ENCODE measurements at regions not wholly inside any gene's neighbourhood (a gene's known extent, or its start where the extent isn't known, plus 50 kb on each side); places are given as distances from the start of the nearest gene placed in this dataset.
"Not testable (repeated sequence)": the region's sequence is repeated elsewhere in the genome, so short reads cannot be mapped to it uniquely, and the experiment has no call there.

DNA sequence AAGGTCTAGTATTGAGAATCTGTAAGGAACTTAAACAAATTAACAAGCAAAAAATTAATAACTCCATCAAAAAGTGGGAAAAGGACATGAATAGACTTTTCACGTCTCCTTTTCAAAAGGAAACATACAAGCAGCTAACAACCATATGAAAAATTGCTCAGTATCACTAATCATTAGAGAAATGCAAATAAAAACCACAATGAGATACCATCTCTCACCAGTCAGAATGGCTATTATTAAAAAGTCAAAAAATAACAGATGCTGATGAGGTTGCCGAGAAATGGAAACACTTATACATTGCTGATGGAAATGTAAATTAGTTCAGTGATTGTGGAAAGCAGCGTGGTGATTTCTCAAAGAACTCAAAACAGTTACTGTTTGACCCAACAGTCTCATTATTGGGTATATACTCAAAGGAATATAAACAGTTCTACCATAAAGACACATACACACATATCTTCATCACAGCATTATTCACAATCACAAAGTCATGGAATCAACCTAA, 410.4 kb upstream of the SMIM31 start:
- H3K4me1 ChIP-seq (ENCODE audit: control insufficient read depth in 2 of 2, insufficient read depth in 2 of 2, low read length in 2 of 2), result no peaks in the 10 kb centered on the region
- H3K36me3 ChIP-seq (ENCODE audit: control insufficient read depth in 2 of 2, insufficient read depth in 2 of 2, low read length in 1 of 2), result no peaks in the 10 kb centered on the region
- 85% methylated on average over 3 of the region's 3 CpGs for WGBS
- H3K27ac ChIP-seq (ENCODE audit: low read depth in 1 of 2, low read length in 1 of 2), result no peak overlapping the region
- H3K9me3 ChIP-seq (ENCODE audit: control insufficient read depth in 2 of 2, insufficient read depth in 1 of 2, low read length in 1 of 2), result no peaks in the 10 kb centered on the region
- no peak for DNase-seq (ENCODE audit: low read depth in 6 of 9, low spot score in 9 of 9)
- no peak overlapping the region for H3K4me3 ChIP-seq (ENCODE audit: low read length in 2 of 2)
- H3K27me3 ChIP-seq (ENCODE audit: control insufficient read depth in 2 of 2, insufficient read depth in 1 of 2, low read length in 1 of 2), result no peaks in the 10 kb centered on the region

DNA sequence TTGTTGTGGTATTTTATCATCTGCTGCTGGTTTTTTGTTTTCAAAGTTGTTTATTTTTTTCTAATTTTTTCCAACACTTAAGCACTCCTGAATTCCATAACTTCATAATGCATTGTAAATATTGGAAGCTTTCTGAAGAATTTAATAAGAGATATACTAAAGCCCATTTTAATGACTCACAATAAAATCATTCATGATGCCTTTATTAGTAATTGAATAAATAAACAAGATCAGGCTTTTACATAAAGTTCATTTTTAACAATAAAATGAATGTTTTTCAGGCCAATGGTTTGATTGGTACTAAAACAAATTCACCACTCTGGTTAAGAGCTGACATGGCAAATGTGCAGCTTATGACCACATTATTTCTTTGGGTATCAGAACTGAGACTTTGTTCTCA, 408.2 kb upstream of the SMIM31 start:
- H3K4me3 ChIP-seq (ENCODE audit: low read length in 2 of 2), result no peak overlapping the region
- DNase-seq (ENCODE audit: low read depth in 6 of 9, low spot score in 9 of 9), result no peak
- no peaks in the 10 kb centered on the region for H3K9me3 ChIP-seq (ENCODE audit: control insufficient read depth in 2 of 2, insufficient read depth in 1 of 2, low read length in 1 of 2)
- no peaks in the 10 kb centered on the region for H3K27me3 ChIP-seq (ENCODE audit: control insufficient read depth in 2 of 2, insufficient read depth in 1 of 2, low read length in 1 of 2)
- H3K4me1 ChIP-seq (ENCODE audit: control insufficient read depth in 2 of 2, insufficient read depth in 2 of 2, low read length in 2 of 2), result no peaks in the 10 kb centered on the region
- no peak overlapping the region for H3K27ac ChIP-seq (ENCODE audit: low read depth in 1 of 2, low read length in 1 of 2)
- no peaks in the 10 kb centered on the region for H3K36me3 ChIP-seq (ENCODE audit: control insufficient read depth in 2 of 2, insufficient read depth in 2 of 2, low read length in 1 of 2)

DNA sequence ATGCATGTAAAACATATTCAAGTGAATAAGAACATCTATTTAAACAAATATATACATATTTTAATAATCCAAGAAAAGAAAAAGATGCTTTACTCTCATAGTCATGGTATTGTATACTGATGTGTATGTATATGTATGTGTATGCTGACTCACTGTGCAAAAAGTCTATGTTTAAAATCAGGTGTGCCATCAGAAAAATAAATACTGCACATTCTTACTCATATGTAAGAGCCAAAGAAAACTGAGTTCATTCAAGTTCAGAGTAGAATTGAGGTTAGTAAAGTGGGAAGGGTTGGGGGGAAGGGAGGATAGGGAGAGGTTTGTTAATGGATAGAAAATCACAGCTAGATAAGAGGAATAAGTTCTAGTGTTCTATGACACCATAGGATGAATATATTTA, 403.9 kb upstream of the SMIM31 start:
- Histone ChIP-seq H3K27ac (ENCODE audit: low read depth in 1 of 2, low read length in 1 of 2) (no peak overlapping the region), H3K4me1 (ENCODE audit: control insufficient read depth in 2 of 2, insufficient read depth in 2 of 2, low read length in 2 of 2) (no peaks in the 10 kb centered on the region), H3K27me3 (ENCODE audit: control insufficient read depth in 2 of 2, insufficient read depth in 1 of 2, low read length in 1 of 2) (no peaks in the 10 kb centered on the region), H3K36me3 (ENCODE audit: control insufficient read depth in 2 of 2, insufficient read depth in 2 of 2, low read length in 1 of 2) (no peaks in the 10 kb centered on the region), H3K9me3 (ENCODE audit: control insufficient read depth in 2 of 2, insufficient read depth in 1 of 2, low read length in 1 of 2) (no peaks in the 10 kb centered on the region), H3K4me3 (ENCODE audit: low read length in 2 of 2) (no peak overlapping the region)
- DNase-seq (ENCODE audit: low read depth in 6 of 9, low spot score in 9 of 9), result no peak

- WGBS, result 97% methylated on average over 24 of the region's 24 CpGs
- not testable (repeated sequence) for H3K4me3 ChIP-seq (ENCODE audit: low read length in 2 of 2); DNase-seq (ENCODE audit: low read depth in 6 of 9, low spot score in 9 of 9)
Measured at GRCh38 chr4:164350716-164351115, 403.2 kb upstream of the SMIM31 start.

DNA sequence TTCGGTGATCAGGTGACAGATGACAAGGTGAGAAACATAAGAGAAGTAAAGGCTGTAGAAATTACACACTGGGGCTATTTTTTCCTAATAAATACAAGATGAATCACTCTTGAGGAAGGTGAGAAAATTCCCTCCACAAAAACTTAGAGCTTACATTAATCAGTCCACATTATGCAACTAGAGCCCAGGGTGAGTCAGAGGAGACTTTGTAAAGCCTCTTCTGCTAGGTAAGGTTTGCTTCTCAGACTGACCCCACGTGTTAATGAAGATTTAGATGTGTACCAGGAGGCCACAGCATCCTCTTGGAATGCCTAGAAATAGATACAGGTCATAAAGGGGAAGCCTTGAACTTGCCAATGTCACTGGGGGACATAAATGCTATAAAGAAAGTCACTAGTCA, 396.0 kb upstream of the SMIM31 start:
- Histone ChIP-seq H3K4me3 (ENCODE audit: low read length in 2 of 2) (no peak overlapping the region), H3K4me1 (ENCODE audit: control insufficient read depth in 2 of 2, insufficient read depth in 2 of 2, low read length in 2 of 2) (no peaks in the 10 kb centered on the region), H3K27ac (ENCODE audit: low read depth in 1 of 2, low read length in 1 of 2) (no peak overlapping the region), H3K27me3 (ENCODE audit: control insufficient read depth in 2 of 2, insufficient read depth in 1 of 2, low read length in 1 of 2) (no peaks in the 10 kb centered on the region), H3K36me3 (ENCODE audit: control insufficient read depth in 2 of 2, insufficient read depth in 2 of 2, low read length in 1 of 2) (no peaks in the 10 kb centered on the region), H3K9me3 (ENCODE audit: control insufficient read depth in 2 of 2, insufficient read depth in 1 of 2, low read length in 1 of 2) (no peaks in the 10 kb centered on the region)
- no peak for DNase-seq (ENCODE audit: low read depth in 6 of 9, low spot score in 9 of 9)
- 54% methylated on average over 2 of the region's 2 CpGs for WGBS

More at GRCh38 chr4:164350716-164351115, 403.2 kb upstream of the SMIM31 start:
- not testable (repeated sequence) for H3K4me1 ChIP-seq (ENCODE audit: control insufficient read depth in 2 of 2, insufficient read depth in 2 of 2, low read length in 2 of 2); H3K27ac ChIP-seq (ENCODE audit: low read depth in 1 of 2, low read length in 1 of 2); H3K36me3 ChIP-seq (ENCODE audit: control insufficient read depth in 2 of 2, insufficient read depth in 2 of 2, low read length in 1 of 2); H3K9me3 ChIP-seq (ENCODE audit: control insufficient read depth in 2 of 2, insufficient read depth in 1 of 2, low read length in 1 of 2); H3K27me3 ChIP-seq (ENCODE audit: control insufficient read depth in 2 of 2, insufficient read depth in 1 of 2, low read length in 1 of 2)

- H3K9me3 ChIP-seq (ENCODE audit: control insufficient read depth in 2 of 2, insufficient read depth in 1 of 2, low read length in 1 of 2), result no peaks in the 10 kb centered on the region
- no peaks in the 10 kb centered on the region for H3K36me3 ChIP-seq (ENCODE audit: control insufficient read depth in 2 of 2, insufficient read depth in 2 of 2, low read length in 1 of 2)
- DNase-seq (ENCODE audit: low read depth in 6 of 9, low spot score in 9 of 9), result no peak
- H3K4me1 ChIP-seq (ENCODE audit: control insufficient read depth in 2 of 2, insufficient read depth in 2 of 2, low read length in 2 of 2), result no peaks in the 10 kb centered on the region
- no peak overlapping the region for H3K27ac ChIP-seq (ENCODE audit: low read depth in 1 of 2, low read length in 1 of 2)
- 79% methylated on average over 1 of the region's 1 CpG for WGBS
- no peak overlapping the region for H3K4me3 ChIP-seq (ENCODE audit: low read length in 2 of 2)
- no peaks in the 10 kb centered on the region for H3K27me3 ChIP-seq (ENCODE audit: control insufficient read depth in 2 of 2, insufficient read depth in 1 of 2, low read length in 1 of 2)
Measured at GRCh38 chr4:164358400-164358799, 395.5 kb upstream of the SMIM31 start.

- Histone ChIP-seq H3K36me3 (ENCODE audit: control insufficient read depth in 2 of 2, insufficient read depth in 2 of 2, low read length in 1 of 2) (no peaks in the 10 kb centered on the region), H3K4me3 (ENCODE audit: low read length in 2 of 2) (no peak overlapping the region), H3K9me3 (ENCODE audit: control insufficient read depth in 2 of 2, insufficient read depth in 1 of 2, low read length in 1 of 2) (no peaks in the 10 kb centered on the region), H3K27me3 (ENCODE audit: control insufficient read depth in 2 of 2, insufficient read depth in 1 of 2, low read length in 1 of 2) (no peaks in the 10 kb centered on the region), H3K27ac (ENCODE audit: low read depth in 1 of 2, low read length in 1 of 2) (no peak overlapping the region), H3K4me1 (ENCODE audit: control insufficient read depth in 2 of 2, insufficient read depth in 2 of 2, low read length in 2 of 2) (no peaks in the 10 kb centered on the region)
- no peak for DNase-seq (ENCODE audit: low read depth in 6 of 9, low spot score in 9 of 9)
- 92% methylated on average over 6 of the region's 6 CpGs for WGBS
Measured at GRCh38 chr4:164359881-164360280, 394.1 kb upstream of the SMIM31 start.

DNA sequence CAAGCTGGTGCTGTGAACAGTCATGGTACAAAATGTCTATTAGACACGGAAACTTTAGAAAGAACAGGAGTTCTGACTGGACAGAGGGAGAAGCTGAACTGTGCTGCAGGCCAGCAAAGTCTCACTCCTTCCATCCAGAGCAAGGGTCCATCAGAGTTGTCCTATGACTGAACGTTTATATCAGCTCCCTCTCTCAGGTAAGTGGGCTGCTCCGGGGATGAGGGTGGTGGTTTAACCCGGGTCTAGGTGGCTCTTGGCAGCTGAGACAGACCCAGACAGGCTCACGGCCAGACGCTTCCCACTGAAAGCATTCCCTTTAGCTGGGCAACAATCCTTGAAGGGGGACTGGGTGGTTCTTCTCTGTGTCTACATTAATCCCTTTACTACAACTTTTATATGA, 385.0 kb upstream of the SMIM31 start:
- no peaks in the 10 kb centered on the region for H3K36me3 ChIP-seq (ENCODE audit: control insufficient read depth in 2 of 2, insufficient read depth in 2 of 2, low read length in 1 of 2)
- H3K4me3 ChIP-seq (ENCODE audit: low read length in 2 of 2), result no peak overlapping the region
- no peaks in the 10 kb centered on the region for H3K27me3 ChIP-seq (ENCODE audit: control insufficient read depth in 2 of 2, insufficient read depth in 1 of 2, low read length in 1 of 2)
- 73% methylated on average over 6 of the region's 6 CpGs for WGBS
- DNase-seq (ENCODE audit: low read depth in 6 of 9, low spot score in 9 of 9), result no peak
- no peaks in the 10 kb centered on the region for H3K9me3 ChIP-seq (ENCODE audit: control insufficient read depth in 2 of 2, insufficient read depth in 1 of 2, low read length in 1 of 2)
- no peak overlapping the region for H3K27ac ChIP-seq (ENCODE audit: low read depth in 1 of 2, low read length in 1 of 2)
- H3K4me1 ChIP-seq (ENCODE audit: control insufficient read depth in 2 of 2, insufficient read depth in 2 of 2, low read length in 2 of 2), result no peaks in the 10 kb centered on the region

DNA sequence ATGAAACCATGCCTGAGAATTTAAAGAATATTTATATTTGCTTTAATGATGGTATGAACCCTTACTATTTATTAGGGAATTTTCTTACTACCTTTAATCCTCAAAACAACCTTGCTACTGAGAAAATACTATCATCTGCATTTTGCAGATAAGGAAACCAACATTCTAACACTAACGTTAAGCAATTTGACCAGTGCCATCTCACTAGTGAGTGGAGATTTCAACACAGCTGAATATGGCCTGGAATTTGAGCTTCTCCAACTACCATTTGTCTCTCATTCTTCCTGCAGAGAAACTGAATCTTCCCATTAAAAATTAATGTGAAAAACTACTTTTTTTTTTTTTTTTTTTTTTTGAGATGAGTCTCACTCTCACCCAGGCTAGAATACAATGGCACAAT, 380.9 kb upstream of the SMIM31 start:
- Histone ChIP-seq H3K4me1 (ENCODE audit: control insufficient read depth in 2 of 2, insufficient read depth in 2 of 2, low read length in 2 of 2) (no peaks in the 10 kb centered on the region), H3K9me3 (ENCODE audit: control insufficient read depth in 2 of 2, insufficient read depth in 1 of 2, low read length in 1 of 2) (no peaks in the 10 kb centered on the region), H3K27me3 (ENCODE audit: control insufficient read depth in 2 of 2, insufficient read depth in 1 of 2, low read length in 1 of 2) (no peaks in the 10 kb centered on the region), H3K27ac (ENCODE audit: low read depth in 1 of 2, low read length in 1 of 2) (no peak overlapping the region), H3K36me3 (ENCODE audit: control insufficient read depth in 2 of 2, insufficient read depth in 2 of 2, low read length in 1 of 2) (no peaks in the 10 kb centered on the region), H3K4me3 (ENCODE audit: low read length in 2 of 2) (no peak overlapping the region)
- DNase-seq (ENCODE audit: low read depth in 6 of 9, low spot score in 9 of 9), result no peak
- 71% methylated on average over 1 of the region's 1 CpG for WGBS

DNA sequence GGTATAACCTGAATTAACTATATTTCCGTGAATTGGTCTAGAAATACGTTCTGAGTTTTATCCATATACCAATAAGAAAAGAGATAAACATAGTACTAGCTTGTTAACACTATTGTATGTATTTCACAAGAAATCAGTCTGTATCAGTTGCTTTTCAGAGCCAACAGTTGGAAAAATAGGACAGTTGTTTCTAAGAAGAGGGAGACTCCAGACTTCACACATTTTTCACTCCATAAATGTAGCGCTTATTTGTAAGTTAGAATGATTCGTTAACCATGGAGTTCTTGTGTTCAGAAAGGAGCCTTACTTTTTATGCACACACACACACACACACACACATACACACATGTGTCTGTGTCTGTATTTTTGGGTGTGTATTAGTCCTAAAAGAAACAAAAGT, 376.7 kb upstream of the SMIM31 start:
- no peak overlapping the region for H3K4me3 ChIP-seq (ENCODE audit: low read length in 2 of 2)
- DNase-seq (ENCODE audit: low read depth in 6 of 9, low spot score in 9 of 9), result no peak
- 91% methylated on average over 4 of the region's 4 CpGs for WGBS
- no peaks in the 10 kb centered on the region for H3K4me1 ChIP-seq (ENCODE audit: control insufficient read depth in 2 of 2, insufficient read depth in 2 of 2, low read length in 2 of 2)
- no peak overlapping the region for H3K27ac ChIP-seq (ENCODE audit: low read depth in 1 of 2, low read length in 1 of 2)
- H3K36me3 ChIP-seq (ENCODE audit: control insufficient read depth in 2 of 2, insufficient read depth in 2 of 2, low read length in 1 of 2), result no peaks in the 10 kb centered on the region
- H3K27me3 ChIP-seq (ENCODE audit: control insufficient read depth in 2 of 2, insufficient read depth in 1 of 2, low read length in 1 of 2), result peaks cover 0 to 2% of the 10 kb centered on the region in 2 donors
- no peaks in the 10 kb centered on the region for H3K9me3 ChIP-seq (ENCODE audit: control insufficient read depth in 2 of 2, insufficient read depth in 1 of 2, low read length in 1 of 2)

Data from thymus (tissue), 11 donors.